ENCODE measurements at regions not wholly inside any gene's neighbourhood (a gene's known extent, or its start where the extent isn't known, plus 50 kb on each side); places are given as distances from the start of the nearest gene placed in this dataset.

DNA sequence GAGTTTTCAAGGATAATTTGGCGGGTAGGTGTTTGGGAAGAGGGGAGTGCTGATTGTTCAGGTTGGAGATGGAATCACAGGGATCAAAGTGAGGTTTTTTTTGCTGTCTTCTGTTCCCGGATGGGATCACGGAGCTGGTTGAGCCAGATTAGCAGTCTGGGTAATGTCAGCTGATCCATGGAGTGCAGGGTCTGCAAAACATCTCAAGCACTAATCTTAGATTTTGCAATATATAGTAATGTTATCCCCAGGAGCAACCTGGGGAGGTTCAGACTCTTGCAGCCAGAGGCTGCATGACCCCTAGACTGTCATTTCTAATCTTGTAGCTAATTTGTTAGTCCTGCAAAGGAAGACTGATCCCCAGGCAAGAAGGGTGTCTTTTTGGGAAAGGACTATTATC is 354.1 kb upstream of the SGO1 start:
- TF ChIP-seq, protein P1, sequence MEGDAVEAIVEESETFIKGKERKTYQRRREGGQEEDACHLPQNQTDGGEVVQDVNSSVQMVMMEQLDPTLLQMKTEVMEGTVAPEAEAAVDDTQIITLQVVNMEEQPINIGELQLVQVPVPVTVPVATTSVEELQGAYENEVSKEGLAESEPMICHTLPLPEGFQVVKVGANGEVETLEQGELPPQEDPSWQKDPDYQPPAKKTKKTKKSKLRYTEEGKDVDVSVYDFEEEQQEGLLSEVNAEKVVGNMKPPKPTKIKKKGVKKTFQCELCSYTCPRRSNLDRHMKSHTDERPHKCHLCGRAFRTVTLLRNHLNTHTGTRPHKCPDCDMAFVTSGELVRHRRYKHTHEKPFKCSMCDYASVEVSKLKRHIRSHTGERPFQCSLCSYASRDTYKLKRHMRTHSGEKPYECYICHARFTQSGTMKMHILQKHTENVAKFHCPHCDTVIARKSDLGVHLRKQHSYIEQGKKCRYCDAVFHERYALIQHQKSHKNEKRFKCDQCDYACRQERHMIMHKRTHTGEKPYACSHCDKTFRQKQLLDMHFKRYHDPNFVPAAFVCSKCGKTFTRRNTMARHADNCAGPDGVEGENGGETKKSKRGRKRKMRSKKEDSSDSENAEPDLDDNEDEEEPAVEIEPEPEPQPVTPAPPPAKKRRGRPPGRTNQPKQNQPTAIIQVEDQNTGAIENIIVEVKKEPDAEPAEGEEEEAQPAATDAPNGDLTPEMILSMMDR (IDR thresholded peaks at IDR 0.05; ENCODE audit: unreplicated experiment): no peak
- no peaks in the 10 kb centered on the region for H3K27me3 Mint-ChIP-seq (ENCODE audit: unreplicated experiment)
- intact Hi-C loops (cut with micrococcal nuclease; ENCODE audit: unreplicated experiment): no loop called here
- CTCF ChIA-PET: no interaction called here
- DNase-seq: no peak
- no peaks in the 10 kb centered on the region for H3K9me3 Mint-ChIP-seq (ENCODE audit: low read depth, unreplicated experiment)
- H3K4me1 Mint-ChIP-seq (ENCODE audit: low read depth, unreplicated experiment): no peaks in the 10 kb centered on the region
- no peaks in the 10 kb centered on the region for H3K36me3 Mint-ChIP-seq (ENCODE audit: insufficient read depth, unreplicated experiment)
- no peak overlapping the region for H3K4me3 Mint-ChIP-seq (ENCODE audit: low read depth, unreplicated experiment)
- no TSS peak for BruUV-seq (replicated peaks)
- H3K27ac Mint-ChIP-seq (ENCODE audit: unreplicated experiment): no peak overlapping the region

- Mint-ChIP-seq H3K36me3 (ENCODE audit: insufficient read depth, unreplicated experiment) (no peaks in the 10 kb centered on the region), H3K4me1 (ENCODE audit: low read depth, unreplicated experiment) (no peaks in the 10 kb centered on the region), H3K27ac (ENCODE audit: unreplicated experiment) (no peak overlapping the region), H3K4me3 (ENCODE audit: low read depth, unreplicated experiment) (no peak overlapping the region), H3K9me3 (ENCODE audit: low read depth, unreplicated experiment) (no peaks in the 10 kb centered on the region), H3K27me3 (ENCODE audit: unreplicated experiment) (no peaks in the 10 kb centered on the region)
- CTCF ChIA-PET: no interaction called here
- intact Hi-C loops (cut with micrococcal nuclease; ENCODE audit: unreplicated experiment): no loop called here
- no TSS peak for BruUV-seq (replicated peaks)
- TF ChIP-seq, protein P1 (IDR thresholded peaks at IDR 0.05; ENCODE audit: unreplicated experiment): no peak
- no peak for DNase-seq
Observed at GRCh38 chr3:20539666-20540065, 353.7 kb upstream of the SGO1 start.

DNA sequence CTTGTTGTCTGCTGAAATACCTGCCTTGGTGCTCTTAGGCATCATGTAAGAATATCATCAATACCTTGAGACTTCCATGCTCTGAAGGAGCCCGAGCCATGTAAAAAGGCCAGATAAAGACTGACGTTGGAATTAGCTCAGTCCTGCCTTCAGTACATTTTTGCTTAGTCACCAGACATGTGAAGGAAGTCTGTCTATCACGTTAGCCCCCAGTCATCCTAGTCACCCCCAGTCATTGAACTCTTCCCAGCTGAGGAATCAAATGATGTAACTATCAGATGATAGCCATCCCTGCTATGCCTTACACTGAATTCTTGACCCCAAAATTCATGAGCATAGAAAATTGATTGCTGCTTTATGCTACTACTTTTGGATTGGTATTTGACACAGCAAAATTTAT is 351.2 kb upstream of the SGO1 start:
- no TSS peak for BruUV-seq (replicated peaks)
- no peak overlapping the region for H3K4me3 Mint-ChIP-seq (ENCODE audit: low read depth, unreplicated experiment)
- H3K27me3 Mint-ChIP-seq (ENCODE audit: unreplicated experiment): no peaks in the 10 kb centered on the region
- CTCF ChIA-PET: interaction anchor here (0.5 kb wide), 1 partner anchor 257 kb away, joined by 4 read pairs; no protein-coding TSS in a partner anchor
- peaks cover 12% of the 10 kb centered on the region for H3K4me1 Mint-ChIP-seq (ENCODE audit: low read depth, unreplicated experiment)
- DNase-seq: no peak
- H3K36me3 Mint-ChIP-seq (ENCODE audit: insufficient read depth, unreplicated experiment): no peaks in the 10 kb centered on the region
- no peaks in the 10 kb centered on the region for H3K9me3 Mint-ChIP-seq (ENCODE audit: low read depth, unreplicated experiment)
- H3K27ac Mint-ChIP-seq (ENCODE audit: unreplicated experiment): no peak overlapping the region
- TF ChIP-seq, protein P1 (IDR thresholded peaks at IDR 0.05; ENCODE audit: unreplicated experiment): no peak
- intact Hi-C loops (cut with micrococcal nuclease; ENCODE audit: unreplicated experiment): no loop called here

DNA sequence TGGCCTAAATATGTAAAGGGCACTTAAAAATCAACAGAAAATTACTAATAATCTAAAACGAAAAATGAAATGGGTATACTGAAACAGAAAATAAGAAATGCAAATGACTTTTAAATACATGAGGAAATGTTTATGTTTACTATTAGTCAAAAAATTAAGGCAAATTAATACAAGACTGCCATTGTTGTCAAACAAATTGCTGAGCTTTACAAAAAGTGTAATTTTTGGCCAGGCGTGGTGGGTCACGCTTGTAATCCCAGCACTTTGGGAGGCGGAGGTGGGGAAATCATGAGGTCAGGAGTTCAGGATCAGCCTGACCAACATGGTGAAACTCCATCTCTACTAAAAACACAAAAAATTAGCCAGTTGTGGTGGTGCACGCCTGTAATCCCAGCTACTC is 343.9 kb upstream of the SGO1 start:
- Mint-ChIP-seq H3K4me1 (ENCODE audit: low read depth, unreplicated experiment) (peaks cover 12% of the 10 kb centered on the region), H3K27me3 (ENCODE audit: unreplicated experiment) (no peaks in the 10 kb centered on the region), H3K4me3 (ENCODE audit: low read depth, unreplicated experiment) (no peak overlapping the region), H3K9me3 (ENCODE audit: low read depth, unreplicated experiment) (no peaks in the 10 kb centered on the region), H3K27ac (ENCODE audit: unreplicated experiment) (no peak overlapping the region), H3K36me3 (ENCODE audit: insufficient read depth, unreplicated experiment) (no peaks in the 10 kb centered on the region)
- TF ChIP-seq, protein P1 (IDR thresholded peaks at IDR 0.05; ENCODE audit: unreplicated experiment): no peak
- CTCF ChIA-PET: interaction anchor here (0.6 kb wide), 1 partner anchor 245 kb away, joined by 3 read pairs; no protein-coding TSS in a partner anchor
- intact Hi-C loops (cut with micrococcal nuclease; ENCODE audit: unreplicated experiment): no loop called here
- no peak for DNase-seq
- no TSS peak for BruUV-seq (replicated peaks)

Data from Calu3 (cell line).